Stimulated activated CD4-positive, alpha-beta T cell treated with anti-CD3 and anti-CD28 coated beads, TNF-alpha, amount 100 ng/mL, for 48 hours (primary cell): ENCODE measurements at regions not wholly inside any gene's neighbourhood (a gene's known extent, or its start where the extent isn't known, plus 50 kb on each side); places are given as distances from the start of the nearest gene placed in this dataset.

Source experiments
- DNase-seq, 3 donors: peaks; one replicate each; pipeline ENCODE4 v3.0.0-alpha.2; 2020; ENCODE audit warnings: low read depth in 3 of 3

GRCh38 chr6:163954088-163954775, 539.7 kb downstream of the QKI start:
- no peak for DNase-seq

- no peak for DNase-seq
Measured at GRCh38 chr6:163952005-163952404, 537.5 kb downstream of the QKI start.

GRCh38 chr6:163951326-163951725, 536.8 kb downstream of the QKI start:
- no peak for DNase-seq

GRCh38 chr6:163950159-163950558, 535.6 kb downstream of the QKI start:
- DNase-seq = no peak

- DNase-seq = no peak
Measured at GRCh38 chr6:163949431-163949830, 534.9 kb downstream of the QKI start.

GRCh38 chr6:163948250-163948649, 533.7 kb downstream of the QKI start:
- DNase-seq = no peak

GRCh38 chr6:163947276-163947675, 532.8 kb downstream of the QKI start:
- DNase-seq = no peak

GRCh38 chr6:163946437-163946836, 531.9 kb downstream of the QKI start:
- no peak for DNase-seq

GRCh38 chr6:163945808-163946207, 531.3 kb downstream of the QKI start:
- no peak for DNase-seq

- DNase-seq = no peak
Measured at GRCh38 chr6:163944897-163945296, 530.4 kb downstream of the QKI start.

GRCh38 chr6:163943607-163944385, 529.3 kb downstream of the QKI start:
- DNase-seq = no peak

- DNase-seq = no peak
Measured at GRCh38 chr6:163942790-163943189, 528.3 kb downstream of the QKI start.

- no peak for DNase-seq
Measured at GRCh38 chr6:163941624-163941976, 527.1 kb downstream of the QKI start.

- DNase-seq = no peak
Measured at GRCh38 chr6:163940705-163941623, 526.4 kb downstream of the QKI start.

- no peak for DNase-seq
Measured at GRCh38 chr6:163937071-163937470, 522.6 kb downstream of the QKI start.

- no peak for DNase-seq
Measured at GRCh38 chr6:163935158-163935762, 520.7 kb downstream of the QKI start.

GRCh38 chr6:163930012-163930411, 515.5 kb downstream of the QKI start:
- DNase-seq = no peak

GRCh38 chr6:163929538-163929937, 515.0 kb downstream of the QKI start:
- no peak for DNase-seq

- no peak for DNase-seq
Measured at GRCh38 chr6:163926642-163927041, 512.1 kb downstream of the QKI start.

- no peak for DNase-seq
Measured at GRCh38 chr6:163925839-163926238, 511.3 kb downstream of the QKI start.

- DNase-seq = no peak
Measured at GRCh38 chr6:163923658-163924411, 509.3 kb downstream of the QKI start.
